ENCODE measurements at regions not wholly inside any gene's neighbourhood (a gene's known extent, or its start where the extent isn't known, plus 50 kb on each side); places are given as distances from the start of the nearest gene placed in this dataset.

GRCh38 chr6:87925373-87926060, 122.1 kb upstream of the SPACA1 start:
- intact Hi-C loops (cut with DNase I) = no loop called here

GRCh38 chr6:87923389-87924050, 124.1 kb upstream of the SPACA1 start:
- DNase-seq = no peak
- H3K9me3 ChIP-seq (ENCODE audit: control insufficient read depth in 2 of 3, insufficient read depth in 1 of 3, low read length in 3 of 3) = no peaks in the 10 kb centered on the region
- H3K27me3 ChIP-seq (ENCODE audit: control insufficient read depth, insufficient read depth, low read length) = no peaks in the 10 kb centered on the region
- no peak for FAIRE-seq
- no peak overlapping the region for H3K27ac ChIP-seq (ENCODE audit: low read depth in 2 of 2, low read length in 2 of 2)
- H3K4me3 ChIP-seq (ENCODE audit: low read length in 3 of 3) = no peak overlapping the region
- intact Hi-C loops (cut with DNase I) = no loop called here
- no peaks in the 10 kb centered on the region for H3K4me1 ChIP-seq (ENCODE audit: control insufficient read depth in 2 of 3, insufficient read depth in 2 of 3, low read depth in 1 of 3, low read length in 3 of 3)
- no peak overlapping the region for H3K9ac ChIP-seq (ENCODE audit: low read length in 3 of 3)
- no peaks in the 10 kb centered on the region for H3K36me3 ChIP-seq (ENCODE audit: control insufficient read depth in 2 of 3, insufficient read depth in 3 of 3, low read length in 3 of 3)
- TF ChIP-seq CTCF (IDR thresholded peaks at IDR 0.05; ENCODE audit: borderline replicate concordance, extremely low read depth, insufficient read depth) = no peak

More at GRCh38 chr6:87925373-87926060, 122.1 kb upstream of the SPACA1 start:
- no peak for TF ChIP-seq CTCF (IDR thresholded peaks at IDR 0.05; ENCODE audit: borderline replicate concordance, extremely low read depth, insufficient read depth)
- Histone ChIP-seq H3K9ac (ENCODE audit: low read length in 3 of 3) (no peak overlapping the region), H3K4me3 (ENCODE audit: low read length in 3 of 3) (no peak overlapping the region), H3K4me1 (ENCODE audit: control insufficient read depth in 2 of 3, insufficient read depth in 2 of 3, low read depth in 1 of 3, low read length in 3 of 3) (no peaks in the 10 kb centered on the region), H3K27ac (ENCODE audit: low read depth in 2 of 2, low read length in 2 of 2) (no peak overlapping the region), H3K27me3 (ENCODE audit: control insufficient read depth, insufficient read depth, low read length) (no peaks in the 10 kb centered on the region), H3K36me3 (ENCODE audit: control insufficient read depth in 2 of 3, insufficient read depth in 3 of 3, low read length in 3 of 3) (no peaks in the 10 kb centered on the region), H3K9me3 (ENCODE audit: control insufficient read depth in 2 of 3, insufficient read depth in 1 of 3, low read length in 3 of 3) (no peaks in the 10 kb centered on the region)
- FAIRE-seq (no peak), DNase-seq (no peak)

- Histone ChIP-seq H3K36me3 (ENCODE audit: control insufficient read depth in 2 of 3, insufficient read depth in 3 of 3, low read length in 3 of 3) (no peaks in the 10 kb centered on the region), H3K4me1 (ENCODE audit: control insufficient read depth in 2 of 3, insufficient read depth in 2 of 3, low read depth in 1 of 3, low read length in 3 of 3) (no peaks in the 10 kb centered on the region), H3K27me3 (ENCODE audit: control insufficient read depth, insufficient read depth, low read length) (no peaks in the 10 kb centered on the region), H3K4me3 (ENCODE audit: low read length in 3 of 3) (no peak overlapping the region), H3K9ac (ENCODE audit: low read length in 3 of 3) (no peak overlapping the region), H3K27ac (ENCODE audit: low read depth in 2 of 2, low read length in 2 of 2) (no peak overlapping the region), H3K9me3 (ENCODE audit: control insufficient read depth in 2 of 3, insufficient read depth in 1 of 3, low read length in 3 of 3) (no peaks in the 10 kb centered on the region)
- no peak for TF ChIP-seq CTCF (IDR thresholded peaks at IDR 0.05; ENCODE audit: borderline replicate concordance, extremely low read depth, insufficient read depth)
- DNase-seq (no peak), FAIRE-seq (no peak)
- intact Hi-C loops (cut with DNase I) = no loop called here
Measured at GRCh38 chr6:87922947-87923330, 124.7 kb upstream of the SPACA1 start.

Data from kidney (tissue), 13 donors.